GM21723 (cell line): ENCODE measurements at regions not wholly inside any gene's neighbourhood (a gene's known extent, or its start where the extent isn't known, plus 50 kb on each side); places are given as distances from the start of the nearest gene placed in this dataset.

Source experiments
- ATAC-seq: cut with Tn5 transposase; IDR thresholded peaks from one replicate; pipeline ENCODE4 v1.9.1; 2021; ENCODE audit warnings: mild to moderate bottlenecking, moderate library complexity; ENCODE audit not compliant: unreplicated experiment

- ATAC-seq, result no peak
Observed at GRCh38 chr6:44531442-44532015, 144.0 kb downstream of the CDC5L start.

- no peak for ATAC-seq
Observed at GRCh38 chr6:44533421-44533820, 145.9 kb downstream of the CDC5L start.

DNA sequence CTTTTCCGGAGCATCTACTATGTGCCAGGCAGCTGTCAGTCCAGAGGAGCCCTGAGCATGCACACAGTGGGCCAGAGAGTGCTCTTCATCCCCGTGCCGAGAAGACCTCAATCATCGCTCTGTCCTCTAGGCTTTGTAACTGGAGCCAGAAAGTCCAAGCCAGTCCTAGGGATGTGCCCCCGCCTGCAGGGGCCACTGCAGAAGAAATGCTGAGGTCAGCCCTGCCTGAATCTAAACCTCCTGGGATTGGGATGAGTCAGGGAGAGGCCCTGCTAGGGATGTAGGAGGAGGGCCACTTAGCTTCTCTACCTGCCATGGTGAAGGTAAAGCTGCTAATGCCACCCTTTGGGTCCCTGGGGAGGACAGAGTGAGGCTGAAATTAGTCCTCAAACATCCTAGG lies 146.8 kb downstream of the CDC5L start:
- no peak for ATAC-seq

DNA sequence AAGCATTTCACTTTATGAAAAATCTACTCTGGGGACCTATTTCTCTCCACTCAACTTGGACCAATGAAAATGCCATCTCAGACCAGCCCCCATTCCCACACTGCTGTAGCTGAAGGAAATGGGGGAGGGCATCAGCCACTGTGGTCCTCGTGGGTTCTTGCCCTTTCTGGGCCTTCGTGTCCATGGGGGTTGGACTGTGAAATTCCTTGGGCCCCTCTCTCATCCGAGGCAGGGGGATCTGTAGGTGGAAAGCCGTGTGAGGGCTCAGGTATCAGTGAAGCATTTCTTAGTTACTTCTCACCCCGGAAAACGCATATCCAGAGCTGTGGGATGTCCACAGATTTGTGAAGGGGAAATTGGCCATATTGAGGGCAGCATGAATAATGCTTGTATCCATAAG lies 147.9 kb downstream of the CDC5L start:
- no peak for ATAC-seq

DNA sequence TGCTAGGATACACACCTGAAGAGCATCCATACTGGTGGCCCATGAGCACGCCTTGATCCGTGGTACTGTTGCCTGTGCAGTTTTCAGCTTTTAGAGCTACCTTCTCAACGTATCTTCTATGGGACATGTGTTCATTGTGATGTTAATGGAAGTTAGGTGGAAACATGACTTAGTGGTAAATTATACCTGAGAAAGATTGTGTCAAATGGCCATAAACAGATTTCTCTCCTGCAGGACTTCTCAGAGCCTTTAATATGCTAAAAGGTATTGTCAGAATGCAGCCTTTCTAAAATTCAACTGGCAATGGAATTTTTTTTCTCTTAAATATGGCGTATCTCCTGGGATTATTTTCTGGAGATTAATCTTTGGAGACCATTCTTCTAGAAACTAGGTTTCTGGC lies 148.5 kb downstream of the CDC5L start:
- no peak for ATAC-seq

DNA sequence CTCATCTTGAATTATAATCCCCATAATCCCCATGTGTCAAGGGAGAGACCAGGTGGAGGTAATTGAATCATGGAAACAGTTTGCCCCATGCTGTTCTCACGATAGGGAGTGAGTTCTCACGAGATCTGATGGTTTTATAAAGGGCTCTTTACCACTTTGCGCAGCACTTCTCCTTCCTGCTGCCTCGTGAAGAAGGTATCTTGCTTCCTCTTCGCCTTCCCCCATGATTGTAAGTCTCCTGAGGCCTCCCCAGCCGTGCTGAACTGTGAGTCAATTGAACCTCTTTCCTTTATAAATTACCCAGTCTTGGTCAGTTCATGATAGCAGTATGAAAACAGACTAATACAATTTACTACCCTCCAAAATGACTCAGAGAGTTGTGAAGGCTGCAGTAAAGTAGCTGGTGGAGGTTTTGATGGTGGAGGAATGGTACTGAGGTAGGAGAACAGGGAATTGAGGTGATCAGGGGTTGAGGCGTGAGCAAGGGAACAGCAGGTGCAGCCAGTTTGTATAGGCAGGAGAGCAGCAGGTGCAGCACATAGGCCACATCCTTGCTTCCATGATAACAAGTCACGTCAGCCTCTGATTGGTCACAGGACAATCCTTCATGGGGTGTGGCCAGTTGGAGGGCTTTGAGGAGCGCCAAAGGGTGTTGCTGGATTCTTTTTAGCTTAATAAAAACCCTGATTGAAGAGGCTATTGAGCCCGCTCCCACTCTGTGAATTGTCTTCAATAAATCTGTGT lies 150.0 kb downstream of the CDC5L start:
- no peak for ATAC-seq

DNA sequence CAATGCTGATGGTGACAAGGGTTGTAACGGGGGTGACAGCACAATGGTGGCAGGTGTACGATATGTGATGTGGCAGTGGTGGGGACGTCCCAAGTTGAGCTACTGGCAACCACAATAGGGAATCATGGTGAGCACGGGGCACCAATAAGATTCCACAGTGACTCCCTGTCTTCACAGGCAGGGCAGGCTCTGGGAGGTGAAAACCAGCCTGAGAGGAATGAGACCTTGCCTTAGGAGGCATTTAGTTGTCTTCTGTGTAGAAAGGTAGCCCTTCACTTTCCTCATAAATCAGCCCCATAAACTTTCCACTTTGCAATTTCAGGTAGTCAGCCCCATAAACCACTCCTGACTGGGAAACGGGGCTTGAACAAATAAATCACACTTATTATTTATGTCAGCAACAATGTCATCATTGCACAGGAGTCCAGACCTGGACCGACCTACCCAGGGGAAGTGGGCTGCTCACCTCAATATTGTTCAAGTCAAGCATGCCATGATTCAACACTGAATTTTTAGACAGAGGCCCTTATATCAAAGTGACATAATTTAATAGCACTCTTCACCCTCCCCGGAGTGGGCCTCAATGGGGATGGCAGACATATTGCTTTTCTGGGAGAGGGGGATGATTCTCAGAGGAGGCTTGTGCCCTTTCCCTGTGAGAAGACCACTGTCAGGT lies 150.8 kb downstream of the CDC5L start:
- no peak for ATAC-seq

DNA sequence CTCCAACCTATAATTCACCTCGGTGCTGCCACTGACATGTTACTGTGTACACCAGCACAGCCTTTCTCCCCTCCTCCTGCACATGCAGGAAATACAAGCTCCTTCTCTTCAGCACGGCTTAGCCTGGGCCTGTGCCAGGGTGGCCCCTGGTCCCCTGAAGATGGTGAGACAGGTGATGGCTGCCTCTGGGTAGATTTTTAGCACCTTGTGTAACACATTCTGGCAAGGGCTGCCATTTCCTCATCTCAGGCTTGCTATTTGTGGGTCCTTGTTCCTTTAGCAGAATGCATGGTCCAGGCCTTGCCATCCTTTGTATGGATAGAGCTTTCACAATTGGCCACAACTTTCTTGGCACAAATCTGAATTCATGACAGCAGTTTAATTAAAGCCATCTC lies 151.3 kb downstream of the CDC5L start:
- ATAC-seq, result no peak

DNA sequence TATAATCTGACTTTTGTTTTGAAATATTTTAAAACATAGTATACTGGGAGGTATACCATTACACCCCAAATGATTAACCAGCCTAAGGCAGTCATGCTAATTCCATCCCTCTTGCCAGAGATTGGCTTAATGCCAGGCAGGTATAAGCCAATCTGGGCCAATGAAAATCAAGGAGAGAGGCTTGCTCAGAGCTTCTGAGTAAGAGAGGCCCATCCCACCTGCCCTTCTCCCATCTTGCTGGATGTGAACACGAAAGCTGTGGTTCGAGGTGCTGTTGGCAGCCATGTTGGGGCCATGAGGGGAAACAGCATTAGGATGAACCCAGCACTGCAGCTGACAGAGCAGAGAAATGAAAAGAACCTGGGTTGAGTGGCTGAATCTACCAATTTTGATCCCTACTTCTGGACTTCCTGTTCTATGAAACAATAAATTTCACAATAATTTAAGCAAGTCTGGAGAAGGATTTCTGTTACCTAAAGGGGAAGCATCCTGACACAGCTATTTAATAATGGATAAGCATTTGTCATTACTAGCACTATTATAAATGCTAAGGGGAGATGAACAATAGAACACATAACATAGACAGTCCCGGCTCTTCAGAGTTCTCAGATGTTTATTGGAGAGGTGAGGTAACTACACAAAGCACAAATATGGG lies 152.3 kb downstream of the CDC5L start:
- no peak for ATAC-seq

GRCh38 chr6:44540881-44541280 lies 153.4 kb downstream of the CDC5L start:
- no peak for ATAC-seq

GRCh38 chr6:44542401-44543116 lies 155.1 kb downstream of the CDC5L start:
- no peak for ATAC-seq

GRCh38 chr6:44543664-44544063 lies 156.2 kb downstream of the CDC5L start:
- no peak for ATAC-seq

DNA sequence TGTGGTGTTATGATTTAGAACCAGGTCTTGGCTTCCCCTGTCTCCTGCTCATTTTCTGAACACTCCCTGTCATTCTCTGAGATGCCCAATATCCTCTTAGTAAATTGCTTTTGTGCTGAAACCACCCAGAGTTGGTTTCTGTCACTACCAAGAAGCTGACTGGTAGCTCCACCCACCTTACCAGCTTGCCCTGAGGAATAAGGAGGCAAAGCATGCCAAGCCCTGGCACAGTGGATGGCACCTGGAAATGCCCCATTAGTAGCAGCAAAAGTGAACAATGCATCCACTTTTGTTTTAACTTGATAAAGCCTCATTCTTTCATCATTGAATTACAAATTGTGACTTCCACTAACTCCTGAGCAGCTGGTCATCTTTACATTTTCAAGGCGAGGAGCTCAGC lies 157.7 kb downstream of the CDC5L start:
- ATAC-seq, result no peak

- ATAC-seq, result no peak
Observed at GRCh38 chr6:44548319-44548718, 160.8 kb downstream of the CDC5L start.

DNA sequence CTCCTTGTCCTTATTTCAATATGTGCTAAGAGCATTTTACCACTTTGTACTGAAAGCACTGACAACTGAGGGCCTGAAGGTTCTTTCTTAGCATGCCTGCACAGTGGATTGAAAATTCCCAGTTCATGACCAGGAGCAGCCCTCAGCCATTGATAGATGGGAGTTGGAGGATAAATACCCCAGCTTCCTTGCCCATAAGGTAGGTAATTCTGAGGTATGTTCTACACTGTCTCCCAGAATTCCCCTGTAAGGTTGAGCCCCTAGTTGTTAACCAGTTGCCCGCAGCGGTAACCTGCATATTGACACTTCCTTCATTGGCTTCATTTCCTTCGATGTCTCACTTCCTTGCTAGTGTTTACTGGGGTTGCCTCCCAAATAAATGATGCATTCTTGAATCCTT lies 162.0 kb downstream of the CDC5L start:
- ATAC-seq, result no peak

DNA sequence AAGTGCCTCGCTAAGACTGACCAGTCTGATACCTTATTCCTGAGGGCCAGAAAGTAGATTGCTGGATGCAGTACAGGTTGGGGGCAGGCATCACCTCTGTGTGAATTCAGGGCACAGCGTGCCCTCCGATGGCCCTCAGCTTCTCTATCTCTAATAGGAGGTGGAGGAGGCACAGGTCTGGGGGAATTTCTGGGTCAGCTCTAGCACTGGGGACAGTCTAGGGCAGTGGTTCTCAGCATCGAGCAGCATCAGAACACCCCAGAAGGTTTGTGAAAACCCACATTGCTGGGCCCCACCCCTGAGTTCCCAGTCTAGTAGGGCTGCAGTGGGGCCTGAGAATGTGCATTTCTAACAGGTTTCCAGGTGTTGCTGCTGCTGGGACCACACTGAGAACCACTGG lies 166.7 kb downstream of the CDC5L start:
- no peak for ATAC-seq

DNA sequence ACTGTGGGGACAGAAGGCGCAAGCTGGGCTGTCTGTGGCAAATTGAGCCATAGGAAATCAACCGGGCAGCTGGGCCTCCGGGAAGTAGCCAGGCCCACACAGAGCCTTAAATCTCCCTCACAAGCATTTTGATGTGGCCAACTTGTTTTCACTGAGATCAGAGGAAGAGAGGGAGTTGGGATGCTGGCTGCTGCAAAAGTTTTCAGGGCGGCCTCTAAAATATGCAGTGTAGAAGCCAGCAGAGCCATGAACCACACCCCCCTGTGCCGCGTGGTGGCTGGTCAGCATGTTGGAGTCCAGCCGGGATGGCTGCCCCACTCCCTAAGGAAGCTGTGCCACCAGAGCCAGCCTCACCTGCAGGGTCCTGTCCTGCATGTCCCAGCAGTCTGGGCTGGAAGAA lies 167.4 kb downstream of the CDC5L start:
- ATAC-seq, result no peak

- no peak for ATAC-seq
Observed at GRCh38 chr6:44556046-44556445, 168.5 kb downstream of the CDC5L start.

GRCh38 chr6:44558024-44558831 lies 170.7 kb downstream of the CDC5L start:
- ATAC-seq, result no peak

- no peak for ATAC-seq
Observed at GRCh38 chr6:44558832-44559251, 171.3 kb downstream of the CDC5L start.
